ENCODE measurements at regions not wholly inside any gene's neighbourhood (a gene's known extent, or its start where the extent isn't known, plus 50 kb on each side); places are given as distances from the start of the nearest gene placed in this dataset.
"Not testable (repeated sequence)": the region's sequence is repeated elsewhere in the genome, so short reads cannot be mapped to it uniquely, and the experiment has no call there.

- H3K4me3 ChIP-seq = no peak overlapping the region
- DNase-seq (peak; percentile 80 to 85 (median 84)), ATAC-seq (peak; percentile 94)
- TF ChIP-seq, protein P1, sequence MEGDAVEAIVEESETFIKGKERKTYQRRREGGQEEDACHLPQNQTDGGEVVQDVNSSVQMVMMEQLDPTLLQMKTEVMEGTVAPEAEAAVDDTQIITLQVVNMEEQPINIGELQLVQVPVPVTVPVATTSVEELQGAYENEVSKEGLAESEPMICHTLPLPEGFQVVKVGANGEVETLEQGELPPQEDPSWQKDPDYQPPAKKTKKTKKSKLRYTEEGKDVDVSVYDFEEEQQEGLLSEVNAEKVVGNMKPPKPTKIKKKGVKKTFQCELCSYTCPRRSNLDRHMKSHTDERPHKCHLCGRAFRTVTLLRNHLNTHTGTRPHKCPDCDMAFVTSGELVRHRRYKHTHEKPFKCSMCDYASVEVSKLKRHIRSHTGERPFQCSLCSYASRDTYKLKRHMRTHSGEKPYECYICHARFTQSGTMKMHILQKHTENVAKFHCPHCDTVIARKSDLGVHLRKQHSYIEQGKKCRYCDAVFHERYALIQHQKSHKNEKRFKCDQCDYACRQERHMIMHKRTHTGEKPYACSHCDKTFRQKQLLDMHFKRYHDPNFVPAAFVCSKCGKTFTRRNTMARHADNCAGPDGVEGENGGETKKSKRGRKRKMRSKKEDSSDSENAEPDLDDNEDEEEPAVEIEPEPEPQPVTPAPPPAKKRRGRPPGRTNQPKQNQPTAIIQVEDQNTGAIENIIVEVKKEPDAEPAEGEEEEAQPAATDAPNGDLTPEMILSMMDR (IDR thresholded peaks at IDR 0.05) = peak; percentile 96
- H3K4me1 ChIP-seq (ENCODE audit: low read depth) = no peaks in the 10 kb centered on the region
- H3K9me3 ChIP-seq = no peaks in the 10 kb centered on the region
- no peaks in the 10 kb centered on the region for H3K36me3 ChIP-seq (ENCODE audit: low read depth)
- intact Hi-C loops (cut with DNase I, micrococcal nuclease) = loop anchor here (5.0 kb wide), 3 partner anchors 190 to 260 kb away; no protein-coding TSS in a partner anchor
Measured at GRCh38 chr9:124126648-124127646, 115.4 kb downstream of the LHX2 start.

- Histone ChIP-seq H3K4me3 (no peak overlapping the region), H3K36me3 (ENCODE audit: low read depth) (no peaks in the 10 kb centered on the region), H3K9me3 (no peaks in the 10 kb centered on the region), H3K4me1 (ENCODE audit: low read depth) (no peaks in the 10 kb centered on the region)
- TF ChIP-seq, protein P1 (IDR thresholded peaks at IDR 0.05) = no peak
- DNase-seq = no peak
- intact Hi-C loops (cut with DNase I, micrococcal nuclease) = loop anchor here (5.0 kb wide), 3 partner anchors 189 to 259 kb away; no protein-coding TSS in a partner anchor
- no peak for ATAC-seq
Measured at GRCh38 chr9:124128568-124129166, 117.1 kb downstream of the LHX2 start.

- TF ChIP-seq, protein P1 (IDR thresholded peaks at IDR 0.05) = no peak
- intact Hi-C loops (cut with DNase I, micrococcal nuclease) = no loop called here
- no peak overlapping the region for H3K4me3 ChIP-seq
- H3K36me3 ChIP-seq (ENCODE audit: low read depth) = no peaks in the 10 kb centered on the region
- H3K9me3 ChIP-seq = no peaks in the 10 kb centered on the region
- H3K4me1 ChIP-seq (ENCODE audit: low read depth) = no peaks in the 10 kb centered on the region
- no peak for ATAC-seq
- no peak for DNase-seq
Measured at GRCh38 chr9:124130277-124131075, 118.9 kb downstream of the LHX2 start.

DNA sequence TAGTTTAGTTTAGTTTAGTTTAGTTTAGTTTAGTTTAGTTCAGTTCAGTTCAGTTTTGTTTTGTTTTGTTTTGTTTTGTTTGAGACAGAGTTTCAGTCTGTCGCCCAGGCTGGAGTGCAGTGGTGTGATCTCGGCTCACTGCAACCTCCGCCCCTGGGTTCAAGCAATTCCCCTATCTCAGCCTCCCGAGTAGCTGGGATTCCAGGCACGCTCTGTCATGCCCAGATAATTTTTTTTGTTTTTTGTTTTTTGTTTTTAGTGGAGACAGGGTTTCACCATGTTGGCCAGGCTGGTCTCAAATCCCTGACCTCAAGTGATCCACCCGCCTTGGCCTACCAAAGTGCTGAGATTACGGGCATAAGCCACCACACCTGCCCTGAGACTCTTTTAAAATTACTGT, 120.0 kb downstream of the LHX2 start:
- H3K4me3 ChIP-seq; DNase-seq; ATAC-seq; H3K9me3 ChIP-seq; H3K36me3 ChIP-seq (ENCODE audit: low read depth); H3K4me1 ChIP-seq (ENCODE audit: low read depth); intact Hi-C loops (cut with DNase I, micrococcal nuclease): not testable (repeated sequence)

DNA sequence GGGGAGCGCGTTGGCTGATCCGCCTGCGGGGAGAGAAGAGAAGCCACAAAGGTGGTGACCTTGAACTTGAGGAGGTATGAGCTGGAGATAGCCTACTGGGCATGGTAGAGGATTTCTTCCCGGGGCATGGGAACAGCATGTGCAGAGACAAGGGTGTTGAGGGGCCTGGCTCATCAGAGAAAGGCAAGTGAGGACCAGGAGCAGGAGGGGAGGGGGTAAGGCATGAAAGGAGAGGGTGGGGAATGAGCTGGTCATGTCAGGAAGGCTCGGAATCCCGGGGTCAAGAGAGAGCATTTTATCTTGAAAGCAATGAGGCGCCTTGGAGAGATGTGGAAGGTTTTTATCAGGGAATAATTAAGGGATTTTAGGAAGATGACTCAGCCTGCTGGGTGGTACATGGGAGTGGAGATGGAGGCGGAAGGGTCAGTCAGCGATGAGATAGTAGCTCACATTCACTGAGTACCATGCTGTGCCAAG, 121.1 kb downstream of the LHX2 start:
- ATAC-seq (no peak), DNase-seq (no peak)
- TF ChIP-seq, protein P1 (IDR thresholded peaks at IDR 0.05) = no peak
- intact Hi-C loops (cut with DNase I, micrococcal nuclease) = no loop called here
- H3K4me1 ChIP-seq (ENCODE audit: low read depth) = no peaks in the 10 kb centered on the region
- no peak overlapping the region for H3K4me3 ChIP-seq
- H3K9me3 ChIP-seq = no peaks in the 10 kb centered on the region
- no peaks in the 10 kb centered on the region for H3K36me3 ChIP-seq (ENCODE audit: low read depth)
